GM21381 (cell line): ENCODE measurements at regions not wholly inside any gene's neighbourhood (a gene's known extent, or its start where the extent isn't known, plus 50 kb on each side); places are given as distances from the start of the nearest gene placed in this dataset.
"Not testable (repeated sequence)": the region's sequence is repeated elsewhere in the genome, so short reads cannot be mapped to it uniquely, and the experiment has no call there.

ENCODE experiments used
- ATAC-seq: cut with Tn5 transposase; IDR thresholded peaks from one replicate; pipeline ENCODE4 v1.9.1; 2021; ENCODE audit warnings: mild to moderate bottlenecking, moderate library complexity; ENCODE audit not compliant: unreplicated experiment

DNA sequence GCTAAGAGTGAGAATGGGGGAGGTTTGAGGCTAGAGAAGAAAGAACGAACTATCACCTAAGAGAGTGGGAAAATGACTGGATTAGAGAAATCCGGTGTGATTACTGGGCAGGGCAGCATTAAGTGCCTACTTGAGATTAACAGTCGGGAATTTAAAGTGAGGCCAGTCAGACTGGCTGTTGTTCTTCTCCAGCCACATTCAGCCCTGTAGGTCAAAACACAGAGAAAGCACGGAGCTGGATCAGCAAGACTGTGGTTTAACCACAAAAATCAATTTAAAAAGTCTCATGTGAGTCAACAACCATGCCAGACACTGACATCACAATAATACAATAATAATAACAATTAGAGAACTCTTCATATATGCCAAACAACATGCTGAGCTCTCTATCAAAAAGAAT, 301.9 kb upstream of the SGK1 start:
- no peak for ATAC-seq

- no peak for ATAC-seq
These were observed 301.2 kb upstream of the SGK1 start for GRCh38 chr6:134619077-134619476.

DNA sequence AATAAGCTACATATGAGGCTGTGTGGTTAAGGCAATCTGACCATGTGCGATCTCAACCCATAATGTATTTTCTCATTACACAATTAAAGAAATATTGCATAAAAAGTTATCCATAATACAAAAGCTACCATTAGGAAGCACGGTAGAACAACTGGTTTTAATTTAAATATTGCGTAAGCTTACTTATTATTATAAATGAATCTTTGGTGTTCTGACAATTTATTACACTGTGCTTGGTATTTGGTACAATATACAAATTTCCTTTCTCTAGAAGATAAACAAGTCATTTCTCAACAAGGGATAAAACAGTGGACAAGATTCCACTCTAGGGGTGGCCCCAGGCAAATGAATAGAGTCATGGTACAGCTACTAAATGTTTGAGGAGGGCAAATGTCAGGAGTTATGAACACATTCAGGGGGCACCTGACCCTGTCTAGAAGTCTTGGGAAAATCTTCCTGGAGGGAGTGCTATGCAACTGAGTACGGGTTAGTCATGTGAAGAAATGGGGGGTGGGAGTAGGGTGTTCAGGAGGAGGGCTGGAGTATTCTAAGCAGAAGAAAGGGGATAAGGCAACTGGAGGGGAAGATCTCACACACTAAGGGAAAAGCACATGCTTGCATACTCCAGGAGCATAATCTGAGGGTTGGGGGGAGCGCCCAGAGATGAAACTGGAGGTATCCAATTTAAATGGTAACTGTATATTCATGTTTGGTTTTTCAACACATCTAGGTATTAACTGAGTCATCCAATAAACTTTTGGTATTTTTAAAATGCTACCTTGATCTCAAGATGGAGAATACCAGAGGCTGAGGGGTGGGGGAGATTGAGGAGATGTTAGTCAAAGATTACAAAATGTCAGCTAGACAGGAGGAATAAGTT, 296.9 kb upstream of the SGK1 start:
- no peak for ATAC-seq

GRCh38 chr6:134612128-134612527, 294.2 kb upstream of the SGK1 start:
- not testable (repeated sequence) for ATAC-seq

DNA sequence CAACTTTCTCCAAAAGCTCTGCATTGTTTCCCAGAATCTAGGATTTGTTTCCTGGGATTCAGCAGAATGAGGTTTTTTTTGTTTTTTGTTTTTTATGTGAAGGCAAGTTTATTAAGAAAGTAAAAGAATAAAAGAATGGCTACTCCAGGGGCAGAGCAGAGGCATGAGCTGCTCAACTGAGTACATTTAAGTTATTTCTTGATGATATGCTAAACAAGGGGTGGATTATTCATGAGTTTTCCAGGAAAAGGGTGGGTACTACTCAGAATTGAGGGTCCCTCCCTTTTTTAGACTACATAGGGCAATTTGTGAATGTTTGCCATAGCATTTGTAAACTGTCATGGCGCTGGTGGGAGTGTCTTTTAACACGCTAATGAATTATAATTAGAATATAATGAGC, 292.5 kb upstream of the SGK1 start:
- no peak for ATAC-seq

DNA sequence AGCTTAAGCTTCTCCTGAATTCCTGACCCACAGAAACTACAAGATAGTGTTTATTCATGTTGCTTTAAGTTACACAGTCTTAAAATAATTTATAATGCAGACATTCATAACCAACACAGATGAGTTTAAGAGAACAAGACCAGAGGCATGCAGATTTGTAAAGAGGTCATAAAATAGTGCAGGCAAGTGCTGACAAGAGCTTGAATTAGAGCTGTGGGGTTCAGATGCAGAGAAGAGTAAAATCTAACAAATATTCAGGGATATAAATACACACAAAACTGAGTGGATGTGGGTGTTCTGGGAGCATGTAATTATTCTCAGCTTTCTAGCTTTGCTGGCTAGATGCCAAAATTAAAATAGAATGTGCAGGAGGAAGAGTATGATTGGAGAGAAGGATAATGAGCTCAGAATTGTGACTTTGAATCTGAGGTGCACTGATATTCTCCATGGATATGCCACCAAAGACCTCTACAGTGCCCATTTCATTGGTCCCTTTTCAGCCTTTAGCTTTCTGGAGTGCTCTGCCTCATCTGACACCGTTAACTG, 291.9 kb upstream of the SGK1 start:
- no peak for ATAC-seq

DNA sequence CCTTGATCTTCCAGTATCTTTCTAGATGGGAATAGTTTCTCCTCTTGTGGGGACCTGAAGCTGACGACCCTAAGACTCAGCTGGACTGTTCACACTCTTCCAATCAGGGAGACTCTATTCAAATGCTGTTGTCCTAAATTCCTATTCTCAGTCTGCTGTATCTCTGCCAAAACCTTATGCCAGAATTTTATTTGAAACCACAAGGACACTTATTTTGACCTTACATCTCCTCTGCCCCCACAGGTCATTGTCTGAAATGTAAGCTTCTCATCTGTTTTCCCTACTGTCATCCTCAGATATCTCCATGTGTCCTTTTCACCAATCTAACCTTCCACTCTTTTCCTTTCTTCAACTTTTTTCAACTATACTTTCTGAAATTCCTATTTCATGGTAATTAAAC, 289.5 kb upstream of the SGK1 start:
- no peak for ATAC-seq

- ATAC-seq: no peak
These were observed 287.1 kb upstream of the SGK1 start for GRCh38 chr6:134605034-134605433.

DNA sequence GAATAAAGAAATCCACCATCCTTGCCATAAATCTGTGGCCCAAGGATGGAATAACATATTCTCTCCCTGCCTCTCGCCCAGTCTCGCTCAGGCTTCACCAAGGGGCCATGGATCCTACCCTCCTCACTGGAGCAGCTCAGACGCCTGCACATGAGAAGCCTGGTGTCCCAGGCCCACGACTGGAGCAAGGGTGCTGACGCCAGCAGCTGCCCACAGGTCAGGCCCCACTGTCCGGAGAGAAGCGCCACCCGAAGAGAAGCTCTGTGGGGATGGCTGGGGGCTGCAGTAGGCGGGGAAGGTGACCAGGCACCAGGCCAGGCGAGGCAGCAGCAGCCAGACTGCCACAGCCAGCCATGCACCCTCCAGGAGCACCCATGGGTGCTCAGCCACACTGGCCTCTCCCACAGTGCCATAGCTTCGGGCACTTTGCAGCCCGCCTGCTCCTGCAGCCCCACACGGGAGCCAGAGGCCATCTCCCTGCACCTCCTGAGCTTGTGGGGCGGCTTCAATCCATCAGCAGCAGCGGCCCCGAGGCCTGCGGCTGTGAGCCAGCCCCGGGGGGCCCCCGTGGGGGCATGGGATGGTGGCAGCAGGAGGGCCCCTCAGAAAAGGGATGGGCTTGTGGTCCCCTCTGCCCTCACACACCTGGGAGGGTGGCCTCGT, 286.2 kb upstream of the SGK1 start:
- ATAC-seq: no peak

GRCh38 chr6:134603561-134603960, 285.6 kb upstream of the SGK1 start:
- ATAC-seq: no peak

GRCh38 chr6:134602123-134602522, 284.2 kb upstream of the SGK1 start:
- no peak for ATAC-seq

GRCh38 chr6:134600671-134601070, 282.8 kb upstream of the SGK1 start:
- ATAC-seq: no peak

DNA sequence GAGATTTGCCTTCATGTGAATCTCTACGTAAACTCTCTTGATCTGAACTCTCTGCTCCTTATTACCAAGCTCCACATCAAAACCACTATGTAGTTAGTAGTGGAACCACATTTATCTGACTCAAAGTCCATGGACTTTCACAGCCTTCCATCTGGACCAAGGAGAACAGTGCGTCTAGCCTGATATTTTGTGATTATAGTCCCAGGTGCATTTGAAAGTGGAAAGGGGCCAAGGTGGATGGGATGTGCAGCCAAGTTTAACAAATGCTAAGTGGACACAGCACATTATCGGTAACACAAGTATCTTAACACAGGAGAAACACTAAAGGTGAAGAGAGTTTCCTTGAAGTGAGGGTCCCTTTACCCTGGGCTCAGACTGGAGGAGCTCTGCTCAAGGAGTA, 281.2 kb upstream of the SGK1 start:
- no peak for ATAC-seq

- no peak for ATAC-seq
These were observed 278.3 kb upstream of the SGK1 start for GRCh38 chr6:134596191-134596590.

DNA sequence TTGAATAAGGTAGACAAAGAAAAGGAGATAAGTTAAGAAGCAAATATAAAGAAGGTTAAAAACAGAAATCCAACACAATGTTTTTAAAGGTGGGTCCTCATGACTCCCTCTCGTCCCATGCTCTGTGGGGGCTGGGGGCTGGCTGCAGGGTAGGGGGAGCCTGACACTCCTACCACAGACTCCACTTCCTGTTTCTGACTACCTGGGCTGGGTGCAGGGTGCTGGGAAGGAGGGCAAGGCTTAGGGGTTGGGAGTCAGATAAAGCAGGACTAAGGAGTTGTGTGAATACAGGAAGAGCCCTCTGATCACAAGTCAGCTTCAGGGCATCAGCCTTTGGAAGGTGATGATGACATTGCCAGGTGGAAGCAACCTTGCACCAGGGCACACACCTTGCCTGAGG, 277.0 kb upstream of the SGK1 start:
- ATAC-seq: no peak

DNA sequence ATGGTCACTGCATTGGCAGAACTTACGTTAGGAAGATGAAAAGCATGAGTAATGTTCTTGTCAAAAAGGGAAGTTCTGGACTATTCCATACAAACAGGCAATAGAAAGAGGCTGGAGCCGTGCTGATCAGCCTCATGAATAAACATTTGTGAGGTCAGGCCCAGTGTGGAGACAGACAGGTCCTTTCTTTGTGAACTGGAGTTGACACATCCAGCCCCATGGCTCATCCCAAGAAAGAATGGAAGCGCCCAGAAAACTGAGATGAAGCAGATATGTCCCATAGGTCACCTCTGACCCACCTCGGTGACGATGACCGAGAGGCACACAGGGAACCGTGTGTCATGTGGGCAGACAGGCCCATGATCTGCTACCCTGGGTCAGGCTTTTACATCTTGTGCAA, 276.0 kb upstream of the SGK1 start:
- ATAC-seq: no peak

DNA sequence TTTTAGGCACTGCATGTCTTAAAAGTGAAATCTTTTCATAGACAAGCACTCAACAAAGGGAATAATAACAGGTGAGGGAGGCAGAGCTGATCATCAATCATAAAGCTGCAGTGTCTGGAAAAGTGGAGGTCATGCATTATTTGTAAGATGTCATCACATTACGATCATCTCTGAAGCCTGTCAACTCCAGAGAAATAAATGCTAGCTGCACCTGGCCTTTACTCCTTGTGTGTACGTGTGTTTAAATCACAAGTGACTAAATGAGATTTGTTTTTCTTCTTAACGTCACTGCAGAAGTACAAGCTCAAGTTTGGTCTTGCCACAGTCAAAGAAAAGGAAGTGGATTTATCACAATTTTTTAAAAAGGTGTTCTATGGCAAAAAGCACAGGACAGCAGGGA, 275.5 kb upstream of the SGK1 start:
- no peak for ATAC-seq

DNA sequence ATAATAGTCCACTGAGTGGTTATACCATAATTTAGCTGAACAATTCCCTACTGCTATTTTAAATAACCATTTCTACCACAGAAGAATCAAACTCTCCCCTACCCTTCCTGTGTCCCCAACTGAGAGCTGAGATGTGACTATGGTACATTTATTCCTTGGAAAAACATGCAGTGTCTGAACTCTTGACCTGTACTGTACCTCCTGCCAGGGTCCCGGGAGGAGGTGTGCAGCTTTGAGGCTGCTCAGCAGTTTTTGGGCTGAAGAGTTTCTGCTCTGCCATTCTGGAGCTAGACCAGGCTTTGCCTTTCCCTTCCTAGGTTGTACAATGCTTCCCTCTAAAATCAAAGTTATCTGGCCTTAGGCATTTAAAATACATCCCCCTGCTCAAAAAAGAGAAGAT, 275.1 kb upstream of the SGK1 start:
- ATAC-seq: no peak

GRCh38 chr6:134590449-134590848, 272.5 kb upstream of the SGK1 start:
- no peak for ATAC-seq

DNA sequence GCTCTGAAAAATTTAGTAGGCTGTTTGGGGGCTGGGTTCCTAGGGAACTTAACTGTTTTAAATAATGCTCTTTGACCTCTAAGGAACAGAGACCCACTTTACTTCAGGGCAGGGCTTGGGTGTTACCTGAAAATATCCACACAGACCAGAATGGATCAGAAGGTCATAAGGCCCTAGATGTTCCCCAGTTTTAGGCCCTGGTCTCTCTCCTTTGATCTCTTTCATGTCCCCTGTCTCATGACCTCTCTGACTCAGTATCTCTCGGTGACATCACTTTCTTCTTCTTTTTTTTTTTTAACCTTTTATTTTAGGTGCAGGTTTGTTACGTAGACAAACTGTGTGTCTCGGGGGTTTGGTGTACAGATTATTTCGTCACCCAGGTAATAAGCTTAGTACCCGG, 272.1 kb upstream of the SGK1 start:
- no peak for ATAC-seq

DNA sequence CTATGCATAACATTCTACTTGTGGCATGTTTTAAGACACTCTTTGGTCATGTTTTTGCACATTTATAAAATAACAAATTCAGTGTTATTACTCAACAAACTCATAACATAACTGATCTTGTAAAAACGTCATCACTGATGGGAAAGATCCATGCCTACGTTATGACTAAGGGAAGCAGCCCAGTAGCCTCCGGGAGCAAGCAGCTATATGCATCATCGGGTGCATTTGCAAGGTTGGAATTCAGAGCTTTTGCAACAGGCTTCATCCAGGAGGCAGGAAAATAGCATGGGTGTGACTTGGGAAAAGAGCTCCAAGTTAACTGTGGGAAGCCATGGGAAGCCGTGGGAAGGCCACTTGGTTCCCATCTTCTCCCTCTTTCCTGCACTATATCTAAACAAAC, 271.6 kb upstream of the SGK1 start:
- ATAC-seq: no peak

- no peak for ATAC-seq
These were observed 270.4 kb upstream of the SGK1 start for GRCh38 chr6:134588267-134588666.
